Mesendoderm (in vitro differentiated cells): ENCODE measurements at regions not wholly inside any gene's neighbourhood (a gene's known extent, or its start where the extent isn't known, plus 50 kb on each side); places are given as distances from the start of the nearest gene placed in this dataset.
"Not testable (repeated sequence)": the region's sequence is repeated elsewhere in the genome, so short reads cannot be mapped to it uniquely, and the experiment has no call there.

Source experiments
- DNase-seq: peaks from one replicate; pipeline ENCODE4 v3.0.0; 2013
- H2AK5ac ChIP-seq: 2 replicates; pipeline ENCODE4 v1.6.1; 2013; ENCODE audit warnings: low read length, inconsistent platforms
- H2BK120ac ChIP-seq: 2 replicates; pipeline ENCODE4 v1.6.1; 2013; ENCODE audit warnings: low read depth, mild to moderate bottlenecking, low read length, moderate library complexity, mixed read lengths
- H2BK15ac ChIP-seq: replicated peaks from 2 replicates; pipeline ENCODE4 v1.6.1; 2013; ENCODE audit warnings: low read depth, mild to moderate bottlenecking, moderate library complexity
- H2BK5ac ChIP-seq: 2 replicates; pipeline ENCODE4 v1.6.1; 2013; ENCODE audit warnings: low read length, inconsistent platforms
- H3K18ac ChIP-seq: 2 replicates; pipeline ENCODE4 v1.6.1; 2013; ENCODE audit warnings: mild to moderate bottlenecking, low read length, mixed read lengths
- H3K23ac ChIP-seq: one replicate; pipeline ENCODE4 v1.6.1; 2013; ENCODE audit warnings: low read length
- H3K27ac ChIP-seq: 2 replicates; pipeline ENCODE4 v1.5.1; 2013; ENCODE audit warnings: low read depth, mild to moderate bottlenecking, inconsistent platforms, low read length, moderate library complexity
- H3K27me3 ChIP-seq: 2 replicates; pipeline ENCODE4 v1.6.1; 2013; ENCODE audit warnings: low read length, control low read depth, mild to moderate bottlenecking, inconsistent platforms; ENCODE audit not compliant: insufficient read depth, poor library complexity
- H3K36me3 ChIP-seq: 2 replicates; pipeline ENCODE4 v1.6.1; 2013; ENCODE audit warnings: low read length, inconsistent platforms; ENCODE audit not compliant: control insufficient read depth, insufficient read depth
- H3K4ac ChIP-seq: one replicate; pipeline ENCODE4 v1.6.1; 2013; ENCODE audit warnings: low read depth, mild to moderate bottlenecking, low read length, moderate library complexity
- H3K4me1 ChIP-seq: 2 replicates; pipeline ENCODE4 v1.6.1; 2013; ENCODE audit warnings: low read depth, low read length, inconsistent platforms; ENCODE audit not compliant: control insufficient read depth
- H3K4me2 ChIP-seq: 2 replicates; pipeline ENCODE4 v1.6.1; 2013; ENCODE audit warnings: low read length
- H3K4me3 ChIP-seq: 2 replicates; pipeline ENCODE4 v1.5.1; 2013; ENCODE audit warnings: mild to moderate bottlenecking, low read length
- H3K56ac ChIP-seq: one replicate; pipeline ENCODE4 v1.6.1; 2013; ENCODE audit warnings: low read length
- H3K79me1 ChIP-seq: 2 replicates; pipeline ENCODE4 v1.6.1; 2013; ENCODE audit warnings: low read length, inconsistent platforms
- H3K79me2 ChIP-seq: 2 replicates; pipeline ENCODE4 v1.6.1; 2013; ENCODE audit warnings: mild to moderate bottlenecking, low read length; ENCODE audit not compliant: control insufficient read depth, insufficient read depth
- H3K9ac ChIP-seq: 2 replicates; pipeline ENCODE4 v1.6.1; 2013; ENCODE audit warnings: low read length, inconsistent platforms
- H4K5ac ChIP-seq: one replicate; pipeline ENCODE4 v1.6.1; 2013; ENCODE audit warnings: low read length
- H4K8ac ChIP-seq: one replicate; pipeline ENCODE4 v1.6.1; 2013; ENCODE audit warnings: low read depth, mild to moderate bottlenecking, control low read depth, low read length, moderate library complexity
- WGBS: extraction: QIAGEN DNeasy Blood & Tissue Kit; methylation state at CpG from one replicate; pipeline ENCODE4 v1.1.7; 2013; ENCODE audit warnings: low lambda C conversion rate, missing lambda C conversion rate; ENCODE audit not compliant: insufficient coverage; ENCODE audit errors: extremely low coverage; 5-methylcytosine and 5-hydroxymethylcytosine counted together

DNA sequence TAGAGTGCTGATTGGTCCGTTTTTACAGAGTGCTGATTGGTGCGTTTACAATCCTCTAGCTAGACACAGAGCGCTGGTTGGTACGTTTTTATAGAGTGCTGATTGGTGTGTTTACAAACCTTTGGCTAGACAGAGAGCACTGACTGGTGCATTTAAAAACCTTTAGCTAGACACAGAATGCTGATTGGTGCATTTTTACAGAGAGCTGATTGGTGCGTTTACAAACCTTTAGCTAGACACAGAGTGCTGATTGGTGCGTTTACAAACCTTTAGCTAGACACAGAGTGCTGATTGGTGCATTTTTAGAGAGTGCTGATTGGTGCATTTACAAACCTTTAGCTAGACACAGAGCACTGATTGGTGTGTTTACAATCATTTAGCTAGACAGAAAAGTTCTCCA lies 1430.9 kb upstream of the B3GALT2 start:
- H3K4me3 ChIP-seq, H3K27me3 ChIP-seq, H3K18ac ChIP-seq, H2BK5ac ChIP-seq, H3K23ac ChIP-seq, H2AK5ac ChIP-seq, H3K36me3 ChIP-seq, H3K4me1 ChIP-seq, H3K4ac ChIP-seq, H4K5ac ChIP-seq, H2BK120ac ChIP-seq, H3K79me2 ChIP-seq, H3K9ac ChIP-seq, H3K56ac ChIP-seq, H3K79me1 ChIP-seq, H3K4me2 ChIP-seq, H2BK15ac ChIP-seq, H3K27ac ChIP-seq, H4K8ac ChIP-seq, DNase-seq: not testable (repeated sequence)
- no CpG with 5 or more reads among the region's 6 CpGs for WGBS

GRCh38 chr1:194616835-194617234 lies 1430.4 kb upstream of the B3GALT2 start:
- H3K79me2 ChIP-seq = no peaks in the 10 kb centered on the region
- H3K23ac ChIP-seq = no peak overlapping the region
- H3K4ac ChIP-seq = no peak overlapping the region
- WGBS = no CpG with 5 or more reads among the region's 9 CpGs
- no peak overlapping the region for H3K27ac ChIP-seq
- no peaks in the 10 kb centered on the region for H3K27me3 ChIP-seq
- no peak overlapping the region for H2BK5ac ChIP-seq
- no peak overlapping the region for H2BK15ac ChIP-seq
- no peak overlapping the region for H3K9ac ChIP-seq
- no peak overlapping the region for H3K18ac ChIP-seq
- no peak overlapping the region for H3K4me2 ChIP-seq
- H4K8ac ChIP-seq = no peak overlapping the region
- H3K4me3 ChIP-seq = no peak overlapping the region
- H4K5ac ChIP-seq = no peak overlapping the region
- DNase-seq = no peak
- H3K79me1 ChIP-seq = no peaks in the 10 kb centered on the region
- no peaks in the 10 kb centered on the region for H3K4me1 ChIP-seq
- no peak overlapping the region for H2BK120ac ChIP-seq
- H3K56ac ChIP-seq = no peak overlapping the region
- no peak overlapping the region for H2AK5ac ChIP-seq
- no peaks in the 10 kb centered on the region for H3K36me3 ChIP-seq

DNA sequence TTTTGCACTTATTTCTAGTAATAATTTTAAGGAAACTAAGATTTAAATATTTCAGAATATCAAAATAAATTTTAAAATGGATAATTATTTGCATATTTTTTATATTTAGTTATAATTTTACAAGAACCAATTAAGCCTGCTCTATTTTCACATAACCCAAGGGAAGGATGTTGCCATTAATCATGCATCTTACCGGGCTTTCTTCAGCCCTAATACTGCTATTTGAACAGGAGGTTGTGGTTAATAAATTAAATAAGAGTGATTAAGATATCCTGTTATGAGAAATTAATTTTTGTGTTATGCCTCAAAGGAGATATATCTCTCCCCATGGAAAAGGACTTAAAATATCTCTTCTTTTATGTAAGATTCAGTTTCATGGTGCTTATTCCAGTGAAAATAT lies 1415.8 kb upstream of the B3GALT2 start:
- no peaks in the 10 kb centered on the region for H3K79me2 ChIP-seq
- H3K27ac ChIP-seq = no peak overlapping the region
- H3K79me1 ChIP-seq = no peaks in the 10 kb centered on the region
- no peak overlapping the region for H2BK15ac ChIP-seq
- WGBS = no CpG with 5 or more reads among the region's 1 CpG
- no peak overlapping the region for H3K56ac ChIP-seq
- no peak overlapping the region for H2BK5ac ChIP-seq
- H3K36me3 ChIP-seq = no peaks in the 10 kb centered on the region
- no peak overlapping the region for H4K8ac ChIP-seq
- no peak overlapping the region for H3K18ac ChIP-seq
- H3K4ac ChIP-seq = no peak overlapping the region
- no peak overlapping the region for H3K23ac ChIP-seq
- no peak overlapping the region for H4K5ac ChIP-seq
- H3K9ac ChIP-seq = no peak overlapping the region
- H3K4me1 ChIP-seq = no peaks in the 10 kb centered on the region
- no peak for DNase-seq
- H3K4me3 ChIP-seq = no peak overlapping the region
- no peak overlapping the region for H2BK120ac ChIP-seq
- H3K4me2 ChIP-seq = no peak overlapping the region
- no peaks in the 10 kb centered on the region for H3K27me3 ChIP-seq
- H2AK5ac ChIP-seq = no peak overlapping the region

- H3K79me2 ChIP-seq = no peaks in the 10 kb centered on the region
- no peak overlapping the region for H4K8ac ChIP-seq
- no peak overlapping the region for H3K4me2 ChIP-seq
- no peak overlapping the region for H3K4ac ChIP-seq
- H3K27ac ChIP-seq = no peak overlapping the region
- H3K36me3 ChIP-seq = no peaks in the 10 kb centered on the region
- no peak overlapping the region for H2BK120ac ChIP-seq
- H3K4me3 ChIP-seq = no peak overlapping the region
- H4K5ac ChIP-seq = no peak overlapping the region
- no CpG with 5 or more reads among the region's 3 CpGs for WGBS
- no peak overlapping the region for H3K9ac ChIP-seq
- H3K23ac ChIP-seq = no peak overlapping the region
- H3K18ac ChIP-seq = no peak overlapping the region
- H3K27me3 ChIP-seq = no peaks in the 10 kb centered on the region
- H3K56ac ChIP-seq = no peak overlapping the region
- H3K4me1 ChIP-seq = no peaks in the 10 kb centered on the region
- no peak overlapping the region for H2BK5ac ChIP-seq
- no peak overlapping the region for H2AK5ac ChIP-seq
- H2BK15ac ChIP-seq = no peak overlapping the region
- DNase-seq = no peak
- no peaks in the 10 kb centered on the region for H3K79me1 ChIP-seq
These were observed 1414.3 kb upstream of the B3GALT2 start for GRCh38 chr1:194600716-194601115.

- Histone ChIP-seq H2AK5ac (no peak overlapping the region), H3K56ac (no peak overlapping the region), H3K4ac (no peak overlapping the region), H3K4me2 (no peak overlapping the region), H4K8ac (no peak overlapping the region), H3K18ac (no peak overlapping the region), H3K4me1 (no peaks in the 10 kb centered on the region), H3K79me2 (no peaks in the 10 kb centered on the region), H3K9ac (no peak overlapping the region), H3K36me3 (no peaks in the 10 kb centered on the region), H3K4me3 (no peak overlapping the region), H2BK15ac (no peak overlapping the region), H3K27me3 (no peaks in the 10 kb centered on the region), H3K27ac (no peak overlapping the region), H2BK120ac (no peak overlapping the region), H2BK5ac (no peak overlapping the region), H4K5ac (no peak overlapping the region), H3K79me1 (no peaks in the 10 kb centered on the region), H3K23ac (no peak overlapping the region)
- WGBS = no CpG with 5 or more reads among the region's 1 CpG
- peak; percentile 0 for DNase-seq
These were observed 1411.7 kb upstream of the B3GALT2 start for GRCh38 chr1:194598098-194598497.

DNA sequence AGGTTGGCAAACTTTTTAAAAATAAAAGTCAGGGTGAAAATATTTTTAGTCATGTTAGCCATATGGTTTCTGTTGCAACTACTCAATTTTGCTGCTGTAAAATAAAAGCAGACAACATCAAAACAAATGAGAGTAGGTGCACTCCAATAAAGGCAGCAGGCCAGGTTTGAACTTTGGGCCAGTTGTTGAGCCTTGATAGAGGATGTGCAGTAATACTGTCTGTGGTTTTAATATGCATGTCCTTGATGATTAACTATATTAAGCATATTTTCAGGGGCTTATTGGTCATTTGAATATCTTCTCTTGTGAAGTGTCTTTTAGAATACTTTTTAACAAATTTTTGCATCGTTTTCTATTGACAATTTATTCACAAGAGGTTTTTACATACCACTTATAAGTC lies 1399.9 kb upstream of the B3GALT2 start:
- no peak overlapping the region for H2AK5ac ChIP-seq
- no CpG with 5 or more reads among the region's 1 CpG for WGBS
- no peak overlapping the region for H4K5ac ChIP-seq

More for the DNA sequence above, 1399.9 kb upstream of the B3GALT2 start:
- Histone ChIP-seq H3K79me1 (no peaks in the 10 kb centered on the region), H3K9ac (no peak overlapping the region), H3K4me1 (no peaks in the 10 kb centered on the region), H4K8ac (no peak overlapping the region), H2BK15ac (no peak overlapping the region), H3K4me2 (no peak overlapping the region), H3K23ac (no peak overlapping the region), H3K18ac (no peak overlapping the region), H3K56ac (no peak overlapping the region), H2BK5ac (no peak overlapping the region), H3K79me2 (no peaks in the 10 kb centered on the region), H3K27ac (no peak overlapping the region), H3K4ac (no peak overlapping the region), H3K36me3 (no peaks in the 10 kb centered on the region), H3K4me3 (no peak overlapping the region), H2BK120ac (no peak overlapping the region), H3K27me3 (no peaks in the 10 kb centered on the region)
- DNase-seq = no peak
